Activated naive CD8-positive, alpha-beta T cell treated with anti-CD3 and anti-CD28 coated beads for 36 hours (primary cell): ENCODE measurements at regions not wholly inside any gene's neighbourhood (a gene's known extent, or its start where the extent isn't known, plus 50 kb on each side); places are given as distances from the start of the nearest gene placed in this dataset.
"Not testable (repeated sequence)": the region's sequence is repeated elsewhere in the genome, so short reads cannot be mapped to it uniquely, and the experiment has no call there.

Experiments
- DNase-seq: peaks from one replicate; pipeline ENCODE4 v3.0.0; 2021
- H3K27ac Mint-ChIP-seq: one replicate; pipeline ENCODE4 v1.8.0; 2022; ENCODE audit warnings: mild to moderate bottlenecking, moderate library complexity, mixed read lengths
- H3K27me3 Mint-ChIP-seq: one replicate; pipeline ENCODE4 v1.8.0; 2022; ENCODE audit warnings: mild to moderate bottlenecking, mixed read lengths
- H3K36me3 Mint-ChIP-seq: one replicate; pipeline ENCODE4 v1.8.0; 2021; ENCODE audit warnings: mild to moderate bottlenecking, mixed read lengths
- H3K4me1 Mint-ChIP-seq: one replicate; pipeline ENCODE4 v1.8.0; 2021; ENCODE audit warnings: mixed read lengths
- H3K4me3 Mint-ChIP-seq: one replicate; pipeline ENCODE4 v1.8.0; 2022; ENCODE audit warnings: mild to moderate bottlenecking, moderate library complexity, mixed read lengths
- H3K9me3 Mint-ChIP-seq: one replicate; pipeline ENCODE4 v1.8.0; 2022; ENCODE audit warnings: mixed read lengths

DNA sequence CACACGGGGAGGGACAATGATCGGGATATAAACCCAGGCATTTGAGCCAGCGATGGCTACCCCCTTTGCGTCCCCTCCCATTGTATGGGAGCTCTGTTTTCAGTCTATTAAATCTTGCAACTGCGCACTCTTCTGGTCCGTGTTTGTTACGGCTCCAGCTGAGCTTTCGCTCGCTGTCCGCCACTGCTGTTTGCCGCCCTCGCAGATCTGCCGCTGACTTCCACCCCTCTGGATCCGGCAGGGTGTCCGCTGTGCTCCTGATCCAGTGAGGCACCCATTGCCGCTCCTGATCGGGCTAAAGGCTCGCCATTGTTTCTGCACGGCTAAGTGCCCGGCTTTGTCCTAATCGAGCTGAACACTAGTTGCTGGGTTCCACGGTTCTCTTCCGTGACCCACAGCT is 87.3 kb downstream of the ASB1 start:
- not testable (repeated sequence) for H3K4me1 Mint-ChIP-seq, DNase-seq, H3K4me3 Mint-ChIP-seq, H3K27me3 Mint-ChIP-seq, H3K36me3 Mint-ChIP-seq, H3K27ac Mint-ChIP-seq
- peaks cover 18% of the 10 kb centered on the region for H3K9me3 Mint-ChIP-seq

DNA sequence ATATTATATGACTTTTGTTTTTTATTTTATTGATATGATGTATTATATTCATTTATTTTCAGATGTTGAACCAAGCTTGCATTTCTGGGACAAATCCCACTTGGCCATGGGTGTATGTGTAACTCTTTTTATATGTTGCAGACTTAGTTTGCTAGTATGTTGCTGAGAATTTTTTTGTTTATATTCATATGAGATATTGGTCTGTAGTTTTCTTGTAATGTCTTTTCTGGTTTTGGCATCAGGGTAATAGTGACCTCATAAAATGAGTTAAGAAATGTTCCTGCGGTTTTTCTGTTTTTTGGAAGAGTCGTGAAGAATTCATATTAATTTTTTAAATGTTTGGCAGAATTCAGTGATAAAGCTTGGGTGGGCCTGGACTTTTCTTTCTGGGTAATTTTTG is 88.7 kb downstream of the ASB1 start:
- Mint-ChIP-seq H3K27ac (no peak overlapping the region), H3K4me1 (no peaks in the 10 kb centered on the region)
- DNase-seq = no peak

DNA sequence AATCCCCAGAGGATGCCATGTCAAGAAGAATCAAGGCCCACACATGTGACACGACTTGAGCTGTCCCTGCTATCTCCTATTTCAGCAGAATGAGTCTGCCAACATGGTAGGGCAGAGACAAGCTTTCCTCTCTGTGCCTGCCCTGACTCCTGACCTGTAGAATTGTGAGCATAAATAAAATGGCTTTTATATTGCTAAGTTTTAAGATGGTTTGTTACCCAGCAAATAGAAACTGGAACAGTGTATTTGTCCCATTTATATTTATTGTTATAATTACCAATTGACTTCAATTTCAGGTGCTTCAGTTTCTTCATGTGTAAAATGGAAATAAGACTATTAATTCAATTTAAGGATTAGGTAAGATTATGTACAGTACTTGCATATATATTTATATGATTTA is 90.5 kb downstream of the ASB1 start:
- Mint-ChIP-seq H3K4me3 (no peak overlapping the region), H3K27me3 (no peaks in the 10 kb centered on the region), H3K36me3 (peaks cover 5% of the 10 kb centered on the region), H3K4me1 (no peaks in the 10 kb centered on the region), H3K9me3 (peaks cover 18% of the 10 kb centered on the region), H3K27ac (no peak overlapping the region)
- DNase-seq = no peak

More for the DNA sequence above, 88.7 kb downstream of the ASB1 start:
- Mint-ChIP-seq H3K27me3 (no peaks in the 10 kb centered on the region), H3K36me3 (peaks cover 5% of the 10 kb centered on the region), H3K9me3 (peaks cover 18% of the 10 kb centered on the region), H3K4me3 (no peak overlapping the region)

DNA sequence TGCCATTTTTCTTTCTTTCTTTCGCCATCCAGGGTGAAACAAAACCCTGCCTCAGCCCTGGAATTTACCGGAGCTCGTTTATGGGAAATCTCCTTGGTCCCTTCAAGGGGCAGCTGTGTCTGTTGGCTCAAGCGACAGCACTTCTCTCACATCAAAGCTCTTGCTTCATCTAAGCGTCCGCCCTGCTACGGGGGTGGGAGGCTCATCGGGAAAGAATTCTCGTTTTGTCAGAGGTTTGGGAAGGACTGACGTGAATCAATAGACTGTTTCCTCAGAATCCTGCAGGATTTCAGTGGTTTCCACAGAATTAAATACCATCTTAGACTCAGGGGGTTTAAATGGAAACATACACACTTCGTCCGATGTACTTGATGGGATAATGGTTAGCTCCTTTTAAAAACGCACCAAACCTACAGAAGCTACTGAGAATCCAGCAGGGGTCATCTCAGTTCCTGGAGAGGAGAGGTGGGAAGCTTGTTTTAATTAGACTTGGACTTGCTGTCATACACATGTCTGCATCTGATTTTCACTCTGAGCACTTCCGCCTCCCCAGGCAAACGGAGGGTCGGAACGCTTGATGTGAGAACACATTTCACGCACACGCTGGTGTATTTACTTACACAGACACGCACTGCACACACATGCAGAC is 91.6 kb downstream of the ASB1 start:
- H3K27ac Mint-ChIP-seq = no peak overlapping the region
- DNase-seq = no peak
- H3K4me1 Mint-ChIP-seq = no peaks in the 10 kb centered on the region
- H3K4me3 Mint-ChIP-seq = no peak overlapping the region
- no peaks in the 10 kb centered on the region for H3K27me3 Mint-ChIP-seq
- H3K36me3 Mint-ChIP-seq = peaks cover 8% of the 10 kb centered on the region
- H3K9me3 Mint-ChIP-seq = peaks cover 18% of the 10 kb centered on the region

DNA sequence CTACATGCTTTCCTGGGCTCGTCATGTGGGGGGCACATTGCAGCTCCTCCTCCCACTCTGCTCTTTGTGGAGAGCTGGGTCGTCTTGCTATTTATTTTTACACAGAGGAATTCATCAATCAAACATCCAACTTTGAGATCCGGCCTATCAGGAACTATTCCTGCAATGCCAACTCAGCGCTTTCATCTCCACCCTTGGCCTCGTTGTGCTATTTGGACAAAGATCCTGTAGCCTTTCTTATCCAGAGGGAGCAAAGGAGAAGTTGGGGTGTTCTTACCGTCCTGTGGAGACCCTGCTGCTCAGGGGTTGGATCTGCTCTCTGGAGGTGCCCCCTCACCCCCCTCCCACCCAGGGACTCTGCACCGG is 92.1 kb downstream of the ASB1 start:
- Mint-ChIP-seq H3K27me3 (no peaks in the 10 kb centered on the region), H3K36me3 (peaks cover 8% of the 10 kb centered on the region), H3K4me1 (no peaks in the 10 kb centered on the region), H3K4me3 (no peak overlapping the region), H3K27ac (no peak overlapping the region), H3K9me3 (peaks cover 18% of the 10 kb centered on the region)
- no peak for DNase-seq

DNA sequence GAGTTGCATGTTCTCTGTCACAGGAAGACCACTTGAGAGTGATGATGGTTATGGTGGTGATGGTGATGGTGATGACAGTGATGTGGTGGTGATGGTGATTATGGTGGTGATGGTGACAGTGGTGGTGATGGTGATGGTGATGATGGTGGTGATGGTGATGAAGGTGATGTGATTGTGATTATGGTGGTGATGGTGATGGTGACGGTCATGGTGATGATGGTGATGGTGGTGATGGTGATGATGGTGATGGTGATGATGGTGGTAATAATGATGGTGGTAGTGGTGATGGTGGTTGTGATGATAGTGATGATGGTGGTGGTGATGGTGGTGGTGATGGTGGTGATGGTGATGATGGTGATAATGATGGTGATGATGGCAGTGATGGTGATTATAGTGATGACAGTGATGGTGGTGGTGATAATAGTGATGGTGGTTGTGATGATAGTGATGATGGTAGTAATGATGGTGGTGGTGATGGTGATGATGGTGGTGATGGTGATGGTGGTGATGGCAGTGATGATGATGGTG is 93.7 kb downstream of the ASB1 start:
- Mint-ChIP-seq H3K36me3 (peaks cover 8% of the 10 kb centered on the region), H3K4me1 (no peaks in the 10 kb centered on the region), H3K27ac (no peak overlapping the region), H3K4me3 (no peak overlapping the region), H3K27me3 (no peaks in the 10 kb centered on the region), H3K9me3 (peaks cover 17% of the 10 kb centered on the region)
- DNase-seq = no peak

DNA sequence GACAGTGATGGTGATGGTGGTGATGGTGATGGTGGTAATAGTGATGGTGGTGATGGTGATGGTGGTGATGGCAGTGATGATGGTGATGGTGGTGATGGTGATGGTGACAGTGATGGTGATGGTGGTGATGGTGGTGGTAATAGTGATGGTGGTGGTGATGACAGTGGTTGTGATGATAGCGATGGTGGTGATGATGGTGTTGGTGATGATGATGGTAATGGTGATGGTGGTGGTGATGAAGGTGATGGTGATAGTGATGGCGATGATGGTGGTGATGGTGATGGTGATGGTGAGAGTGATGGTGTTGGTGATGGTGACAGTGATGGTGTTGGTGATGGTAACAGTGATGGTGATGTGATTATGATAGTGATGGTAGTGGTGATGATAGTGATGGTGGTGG is 94.3 kb downstream of the ASB1 start:
- Mint-ChIP-seq H3K9me3 (peaks cover 16% of the 10 kb centered on the region), H3K27me3 (no peaks in the 10 kb centered on the region), H3K36me3 (peaks cover 8% of the 10 kb centered on the region), H3K27ac (no peak overlapping the region), H3K4me3 (no peak overlapping the region), H3K4me1 (no peaks in the 10 kb centered on the region)
- no peak for DNase-seq

DNA sequence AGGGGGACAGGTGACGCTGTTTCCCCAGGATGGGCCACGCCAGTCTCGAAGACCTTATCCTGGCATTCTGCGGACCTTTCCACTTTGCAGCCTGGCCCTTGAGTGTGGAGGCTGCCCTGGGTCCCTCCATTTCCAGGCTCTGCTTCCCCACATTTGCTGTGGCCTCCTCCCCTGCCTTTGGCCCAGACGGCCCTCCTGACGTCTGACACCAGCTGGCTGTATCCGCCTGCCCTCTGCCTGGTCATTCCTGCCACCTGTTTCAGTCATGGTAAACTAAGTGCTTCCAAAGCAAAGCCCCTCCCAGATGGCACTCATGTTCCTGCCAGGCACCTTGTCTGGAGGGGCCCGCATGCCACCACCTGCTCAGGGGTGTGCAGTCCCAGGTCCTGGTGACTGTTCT is 95.1 kb downstream of the ASB1 start:
- Mint-ChIP-seq H3K4me1 (no peaks in the 10 kb centered on the region), H3K4me3 (no peak overlapping the region), H3K9me3 (peaks cover 8% of the 10 kb centered on the region), H3K27me3 (peaks cover 3% of the 10 kb centered on the region), H3K27ac (no peak overlapping the region), H3K36me3 (peaks cover 6% of the 10 kb centered on the region)
- no peak for DNase-seq

DNA sequence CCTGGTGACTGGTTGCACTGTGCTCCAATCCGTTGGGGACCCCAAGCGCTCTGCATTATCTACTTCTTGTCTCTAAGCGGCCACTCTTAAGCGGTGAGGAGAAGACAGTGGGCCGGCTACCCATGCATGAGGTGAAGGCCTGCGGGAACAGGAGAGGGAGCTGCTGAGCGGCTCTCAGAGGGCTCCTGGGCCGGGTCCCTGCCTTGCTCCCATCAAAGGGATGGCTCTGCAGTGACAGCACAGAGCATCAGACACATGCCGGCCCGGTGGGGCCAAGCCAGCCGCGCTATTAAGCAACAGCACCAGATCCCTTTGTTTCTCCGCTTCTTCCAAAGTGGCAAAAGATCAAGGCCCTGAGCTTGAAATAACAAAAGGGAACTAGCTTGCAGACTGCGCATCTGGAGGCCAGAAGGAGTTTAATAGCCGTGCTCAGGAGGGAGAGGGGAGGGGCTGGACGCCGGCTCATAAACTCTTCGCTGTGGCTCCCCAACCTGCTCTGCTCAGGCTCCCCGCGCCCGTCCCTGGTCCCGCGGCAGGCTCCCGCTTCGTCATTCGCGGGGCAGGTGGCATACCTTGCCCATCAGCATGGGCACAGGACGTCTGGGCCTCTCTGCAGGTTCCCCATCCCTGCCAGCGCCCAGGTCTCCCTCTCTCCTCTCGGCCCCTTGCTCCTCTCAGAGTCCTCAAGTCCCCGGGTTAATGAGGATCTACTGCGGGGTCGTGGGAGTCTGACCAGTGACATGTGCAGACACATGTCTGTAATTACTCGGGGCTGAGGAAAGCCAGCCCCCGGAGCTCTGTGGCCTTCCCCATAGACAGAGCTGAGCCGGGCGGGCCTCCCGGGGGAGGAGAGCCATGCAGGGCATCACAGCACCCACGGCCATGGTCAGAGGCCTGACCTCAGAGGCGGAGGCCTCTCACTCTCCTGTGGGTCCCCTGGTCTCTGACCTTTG is 96.7 kb downstream of the ASB1 start:
- peaks cover 3% of the 10 kb centered on the region for H3K36me3 Mint-ChIP-seq
- no peak overlapping the region for H3K4me3 Mint-ChIP-seq
- H3K27ac Mint-ChIP-seq = no peak overlapping the region
- H3K27me3 Mint-ChIP-seq = peaks cover 3% of the 10 kb centered on the region
- DNase-seq = no peak
- H3K9me3 Mint-ChIP-seq = no peaks in the 10 kb centered on the region
- H3K4me1 Mint-ChIP-seq = no peaks in the 10 kb centered on the region

DNA sequence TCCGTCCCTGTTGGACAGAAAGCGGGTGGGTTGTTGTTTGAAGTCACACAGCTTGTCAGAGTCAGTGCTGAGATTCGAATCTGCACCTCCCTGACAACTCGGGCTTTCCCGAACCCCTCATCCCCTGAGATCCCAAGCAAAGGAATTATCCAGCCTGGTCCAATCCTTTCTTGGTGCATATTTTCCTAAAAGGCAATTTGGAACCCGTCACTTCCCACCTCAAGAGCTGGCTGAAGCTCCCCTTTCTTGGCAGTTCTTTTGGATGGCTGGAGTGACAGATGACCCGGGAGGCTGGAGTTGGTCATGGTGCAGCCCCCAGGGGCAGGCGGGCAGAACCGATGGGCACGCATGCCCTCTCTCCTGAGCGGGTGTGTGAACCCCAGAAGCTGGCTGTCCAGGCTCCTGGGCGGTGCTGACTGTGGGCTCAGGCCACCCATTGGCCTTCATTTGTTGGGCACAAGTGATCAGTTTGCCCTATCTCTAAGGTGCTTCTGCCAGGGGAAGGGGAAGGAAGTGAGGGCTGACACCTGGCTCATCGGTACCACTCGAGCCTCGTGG is 97.8 kb downstream of the ASB1 start:
- Mint-ChIP-seq H3K4me1 (no peaks in the 10 kb centered on the region), H3K27ac (no peak overlapping the region), H3K36me3 (peaks cover 3% of the 10 kb centered on the region), H3K4me3 (no peak overlapping the region), H3K27me3 (peaks cover 3% of the 10 kb centered on the region), H3K9me3 (no peaks in the 10 kb centered on the region)
- no peak for DNase-seq

DNA sequence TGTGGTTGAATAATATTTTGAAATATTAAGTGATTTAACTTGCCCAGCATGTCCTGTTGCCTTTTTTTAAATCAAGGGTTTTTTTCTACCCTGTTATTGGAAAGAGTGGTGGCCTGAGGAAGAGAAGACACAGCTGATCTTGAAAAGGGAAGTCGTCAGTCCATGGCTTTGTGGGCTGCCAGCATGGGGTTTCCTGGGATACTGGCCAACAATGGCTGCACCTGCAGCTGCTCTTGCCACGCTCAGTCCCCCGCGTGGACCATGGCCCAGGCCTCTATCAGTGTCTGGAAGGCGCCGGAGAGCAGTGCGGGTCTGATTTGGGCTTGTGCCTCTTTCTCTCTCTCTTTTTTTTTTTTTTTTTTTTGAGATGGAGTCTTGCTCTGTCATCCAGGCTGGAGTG is 99.3 kb downstream of the ASB1 start:
- Mint-ChIP-seq H3K9me3 (peaks cover 3% of the 10 kb centered on the region), H3K27ac (no peak overlapping the region), H3K36me3 (peaks cover 4% of the 10 kb centered on the region), H3K4me3 (no peak overlapping the region), H3K4me1 (no peaks in the 10 kb centered on the region), H3K27me3 (peaks cover 3% of the 10 kb centered on the region)
- DNase-seq = no peak

DNA sequence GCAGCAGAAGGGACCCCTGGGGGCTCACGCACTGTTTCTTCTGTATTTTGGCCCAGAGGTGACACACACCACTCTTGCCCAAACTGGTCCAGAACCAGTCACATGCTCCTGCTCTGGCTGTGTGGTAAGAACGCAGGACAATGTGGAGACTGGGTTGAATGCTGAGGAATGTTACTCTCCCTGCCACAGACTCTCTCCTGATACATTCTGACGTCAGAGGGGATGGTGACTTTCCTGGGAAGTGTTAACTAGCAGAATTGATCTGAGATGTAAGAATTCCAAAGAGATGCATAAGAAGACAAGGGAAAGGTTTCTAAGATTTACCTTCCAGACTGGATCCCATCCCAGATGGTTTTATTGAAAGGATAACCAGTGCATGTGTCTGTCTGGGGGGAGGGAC is 100.8 kb downstream of the ASB1 start:
- H3K27me3 Mint-ChIP-seq = peaks cover 3% of the 10 kb centered on the region
- H3K9me3 Mint-ChIP-seq = peaks cover 16% of the 10 kb centered on the region
- no peaks in the 10 kb centered on the region for H3K4me1 Mint-ChIP-seq
- no peak for DNase-seq
- H3K36me3 Mint-ChIP-seq = peaks cover 4% of the 10 kb centered on the region
- no peak overlapping the region for H3K27ac Mint-ChIP-seq
- no peak overlapping the region for H3K4me3 Mint-ChIP-seq

DNA sequence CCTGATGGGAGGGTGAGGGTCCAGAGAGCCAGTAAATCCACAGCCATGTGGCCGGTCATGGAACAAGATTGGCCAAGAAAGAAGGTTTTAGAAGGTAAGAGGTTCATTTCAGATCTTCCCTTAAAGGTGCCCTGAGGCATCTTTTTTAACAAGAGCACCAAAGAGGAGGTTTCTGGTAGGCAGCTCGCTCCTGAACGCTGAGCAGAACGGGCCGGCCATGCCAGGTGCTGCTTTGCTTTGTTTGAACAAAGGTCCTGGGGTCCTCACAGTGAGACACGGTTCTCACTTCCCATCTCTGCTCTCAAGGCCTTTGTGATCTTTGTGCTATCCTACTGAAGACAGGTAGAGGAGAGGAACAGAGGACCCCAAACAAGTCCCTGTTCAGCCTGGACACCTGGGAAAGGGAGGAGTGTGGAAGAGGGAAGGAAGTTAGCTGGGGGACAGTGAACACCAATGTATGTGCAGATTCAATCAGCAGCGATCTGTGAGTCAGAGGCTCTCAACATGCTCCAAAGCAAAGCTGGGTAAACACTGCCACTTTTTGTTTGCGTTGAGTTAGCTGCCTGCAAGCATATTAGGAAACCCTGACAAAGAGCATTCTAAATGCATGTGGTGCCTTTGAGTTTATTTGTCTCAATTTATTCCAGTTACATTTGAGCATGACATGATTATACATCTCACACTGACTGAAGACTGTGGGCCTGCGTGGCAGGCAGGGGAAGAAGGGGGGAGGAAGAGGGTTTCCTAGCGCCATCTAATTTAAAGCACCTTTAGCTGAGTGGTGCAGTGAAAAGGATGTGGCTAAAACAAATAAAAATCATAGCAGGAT is 102.4 kb downstream of the ASB1 start:
- no peaks in the 10 kb centered on the region for H3K4me1 Mint-ChIP-seq
- no peak for DNase-seq
- H3K27ac Mint-ChIP-seq = no peak overlapping the region
- peaks cover 3% of the 10 kb centered on the region for H3K27me3 Mint-ChIP-seq
- H3K36me3 Mint-ChIP-seq = peaks cover 4% of the 10 kb centered on the region
- peaks cover 16% of the 10 kb centered on the region for H3K9me3 Mint-ChIP-seq
- H3K4me3 Mint-ChIP-seq = no peak overlapping the region

DNA sequence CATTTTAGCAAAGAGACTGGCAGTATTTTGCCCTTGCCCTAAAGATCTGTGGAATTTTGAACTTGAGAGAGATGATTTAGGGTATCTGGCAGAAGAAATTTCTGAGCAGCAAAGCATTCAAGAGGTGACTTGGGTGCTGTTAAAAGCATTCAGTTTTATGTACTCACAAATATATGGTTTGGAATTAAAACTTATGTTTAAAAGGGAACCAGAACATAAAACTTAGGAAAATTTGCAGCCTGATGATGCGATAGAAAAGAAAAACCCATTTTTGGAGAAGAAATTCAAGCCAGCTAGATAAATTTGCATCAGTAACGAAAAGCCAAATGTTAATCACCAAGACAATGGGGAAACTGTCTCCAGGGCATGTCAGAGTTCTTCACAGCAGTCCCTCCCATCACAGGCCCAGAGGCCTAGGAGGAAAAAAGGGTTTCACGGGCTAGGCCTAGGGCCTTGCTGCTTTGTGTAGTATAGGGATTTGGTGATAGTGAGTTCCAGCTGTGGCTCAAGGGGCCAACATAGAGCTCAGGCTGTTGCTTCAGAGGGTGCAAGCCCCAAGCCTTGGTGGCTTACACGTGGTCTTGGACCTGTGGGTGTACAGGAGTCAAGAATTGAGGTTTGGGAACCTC is 104.4 kb downstream of the ASB1 start:
- H3K4me1 Mint-ChIP-seq, H3K4me3 Mint-ChIP-seq, H3K27me3 Mint-ChIP-seq, H3K27ac Mint-ChIP-seq, H3K36me3 Mint-ChIP-seq, DNase-seq: not testable (repeated sequence)
- H3K9me3 Mint-ChIP-seq = peaks cover 16% of the 10 kb centered on the region
